ENCODE measurements at regions not wholly inside any gene's neighbourhood (a gene's known extent, or its start where the extent isn't known, plus 50 kb on each side); places are given as distances from the start of the nearest gene placed in this dataset.

DNA sequence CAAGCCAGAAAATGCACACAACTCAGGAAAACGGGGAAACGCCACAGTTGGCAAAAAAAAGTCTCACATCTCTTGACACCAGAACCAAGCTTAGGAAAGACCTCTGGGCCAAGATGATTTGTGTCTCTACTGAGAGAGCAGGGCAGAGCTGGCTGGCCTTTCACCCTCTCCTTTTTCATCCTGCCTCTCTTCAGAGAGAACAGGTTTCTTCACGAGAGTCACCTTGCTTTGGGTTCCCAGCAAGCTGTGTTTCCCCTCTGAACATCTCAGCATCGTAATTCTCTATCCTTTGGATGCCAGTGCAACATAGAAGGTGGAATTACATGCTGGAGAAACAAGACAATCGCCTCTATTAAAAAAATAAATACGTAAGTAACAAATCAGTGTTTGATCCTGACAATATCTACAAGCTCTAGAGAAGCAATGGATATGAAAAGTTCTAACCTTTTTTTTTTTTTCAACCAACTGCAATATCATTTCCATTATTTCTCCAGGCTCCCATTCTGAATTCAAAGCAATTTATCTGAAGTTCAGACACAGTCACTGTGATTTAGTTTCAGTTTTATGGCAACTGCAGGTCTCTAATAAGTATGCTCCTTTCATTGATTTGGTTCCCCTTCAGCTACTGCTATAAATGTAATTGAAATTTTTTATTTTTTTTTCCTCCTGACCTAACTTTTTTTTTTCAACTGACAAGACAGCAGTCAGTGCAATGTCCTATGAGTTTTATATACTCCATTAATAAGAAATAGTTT is 708.6 kb downstream of the DTWD2 start:
- TF ChIP-seq, protein P1, sequence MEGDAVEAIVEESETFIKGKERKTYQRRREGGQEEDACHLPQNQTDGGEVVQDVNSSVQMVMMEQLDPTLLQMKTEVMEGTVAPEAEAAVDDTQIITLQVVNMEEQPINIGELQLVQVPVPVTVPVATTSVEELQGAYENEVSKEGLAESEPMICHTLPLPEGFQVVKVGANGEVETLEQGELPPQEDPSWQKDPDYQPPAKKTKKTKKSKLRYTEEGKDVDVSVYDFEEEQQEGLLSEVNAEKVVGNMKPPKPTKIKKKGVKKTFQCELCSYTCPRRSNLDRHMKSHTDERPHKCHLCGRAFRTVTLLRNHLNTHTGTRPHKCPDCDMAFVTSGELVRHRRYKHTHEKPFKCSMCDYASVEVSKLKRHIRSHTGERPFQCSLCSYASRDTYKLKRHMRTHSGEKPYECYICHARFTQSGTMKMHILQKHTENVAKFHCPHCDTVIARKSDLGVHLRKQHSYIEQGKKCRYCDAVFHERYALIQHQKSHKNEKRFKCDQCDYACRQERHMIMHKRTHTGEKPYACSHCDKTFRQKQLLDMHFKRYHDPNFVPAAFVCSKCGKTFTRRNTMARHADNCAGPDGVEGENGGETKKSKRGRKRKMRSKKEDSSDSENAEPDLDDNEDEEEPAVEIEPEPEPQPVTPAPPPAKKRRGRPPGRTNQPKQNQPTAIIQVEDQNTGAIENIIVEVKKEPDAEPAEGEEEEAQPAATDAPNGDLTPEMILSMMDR (IDR thresholded peaks at IDR 0.05; ENCODE audit: low read depth, low read length, missing control alignments), result no peak

DNA sequence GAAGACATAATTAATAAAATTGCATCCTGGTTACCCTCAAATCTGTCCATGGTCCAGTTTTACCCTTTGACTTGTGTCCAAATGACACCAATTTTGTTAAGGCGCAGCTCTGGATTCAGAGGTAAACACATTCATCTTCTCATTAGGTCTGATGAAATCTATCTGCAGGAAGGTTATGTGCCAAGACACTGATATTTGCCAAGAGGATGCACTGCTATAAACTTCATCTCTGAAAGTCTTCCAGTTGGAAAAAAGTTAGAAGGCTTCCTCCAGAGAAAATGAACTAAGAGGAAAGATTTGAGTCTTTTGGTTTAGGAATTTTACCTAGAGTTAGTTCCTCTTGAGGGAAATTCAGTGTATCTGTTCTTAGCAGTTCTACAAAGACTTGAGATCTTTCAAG is 717.8 kb downstream of the DTWD2 start:
- TF ChIP-seq, protein P1 (IDR thresholded peaks at IDR 0.05; ENCODE audit: low read depth, low read length, missing control alignments), result no peak
- no peak for DNase-seq (ENCODE audit: low read depth)
- H3K4me3 ChIP-seq (ENCODE audit: low read depth, low read length), result no peak overlapping the region

More for the DNA sequence above, 708.6 kb downstream of the DTWD2 start:
- no peak overlapping the region for H3K4me3 ChIP-seq (ENCODE audit: low read depth, low read length)
- no peak for DNase-seq (ENCODE audit: low read depth)

- TF ChIP-seq, protein P1 (IDR thresholded peaks at IDR 0.05; ENCODE audit: low read depth, low read length, missing control alignments), result no peak
- no peak for DNase-seq (ENCODE audit: low read depth)
- H3K4me3 ChIP-seq (ENCODE audit: low read depth, low read length), result no peak overlapping the region
Observed at GRCh38 chr5:118258223-118258622, 730.1 kb downstream of the DTWD2 start.

DNA sequence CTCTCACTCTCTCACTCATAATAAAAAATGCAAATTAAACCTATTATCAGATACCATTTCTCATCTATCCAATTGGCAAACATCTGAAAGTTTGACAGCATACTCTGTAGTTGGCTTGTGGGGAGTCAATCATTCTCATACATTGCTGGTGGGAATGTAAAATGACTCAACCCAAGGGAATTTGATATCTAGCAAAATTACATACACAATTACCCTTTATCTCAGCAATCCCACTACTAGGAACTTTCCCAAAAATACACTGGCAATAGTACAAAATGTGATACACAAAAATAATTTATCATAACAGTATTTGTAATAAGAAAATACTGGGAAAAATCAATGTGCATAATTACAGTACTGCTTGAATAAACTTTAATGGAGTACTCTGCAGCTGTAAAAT is 731.3 kb downstream of the DTWD2 start:
- TF ChIP-seq, protein P1 (IDR thresholded peaks at IDR 0.05; ENCODE audit: low read depth, low read length, missing control alignments), result no peak
- DNase-seq (ENCODE audit: low read depth), result no peak
- no peak overlapping the region for H3K4me3 ChIP-seq (ENCODE audit: low read depth, low read length)

GRCh38 chr5:118253225-118254061 is 734.9 kb downstream of the DTWD2 start:
- TF ChIP-seq, protein P1 (IDR thresholded peaks at IDR 0.05; ENCODE audit: low read depth, low read length, missing control alignments), result no peak
- no peak for DNase-seq (ENCODE audit: low read depth)
- H3K4me3 ChIP-seq (ENCODE audit: low read depth, low read length), result no peak overlapping the region

DNA sequence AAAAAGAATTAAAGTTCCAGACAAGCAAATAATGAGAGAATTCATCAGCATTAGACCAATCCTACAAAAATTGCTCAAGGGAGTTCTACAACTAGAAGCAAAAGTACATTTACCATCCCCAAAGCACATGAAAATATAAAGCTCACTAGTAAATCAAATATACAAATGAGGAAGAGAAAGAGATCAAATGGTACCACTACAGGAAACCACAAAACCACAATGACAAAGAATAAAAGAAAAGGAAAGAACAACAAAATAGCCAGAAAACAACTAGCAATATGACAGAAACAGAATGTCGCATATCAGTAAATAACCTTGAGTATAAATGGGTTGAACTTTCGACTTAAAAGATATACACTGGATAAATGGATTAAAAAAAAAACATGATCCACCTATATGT is 739.0 kb downstream of the DTWD2 start:
- TF ChIP-seq, protein P1 (IDR thresholded peaks at IDR 0.05; ENCODE audit: low read depth, low read length, missing control alignments), result no peak
- H3K4me3 ChIP-seq (ENCODE audit: low read depth, low read length), result no peak overlapping the region
- no peak for DNase-seq (ENCODE audit: low read depth)
